Breast epithelium (tissue), 3 donors: ENCODE measurements at regions not wholly inside any gene's neighbourhood (a gene's known extent, or its start where the extent isn't known, plus 50 kb on each side); places are given as distances from the start of the nearest gene placed in this dataset.

Experiments
- CTCF ChIP-seq, 3 donors: fragments of 450-650 bp; IDR thresholded peaks; one replicate each; pipeline ENCODE4 v1.5.1; 2016 to 2017; ENCODE audit warnings: antibody characterized with exemption in 3 of 3, mild to moderate bottlenecking in 3 of 3, moderate library complexity in 3 of 3
- POLR2A ChIP-seq: fragments of 450-650 bp; IDR thresholded peaks from one replicate; pipeline ENCODE4 v1.6.1; 2016; ENCODE audit warnings: antibody characterized with exemption, mild to moderate bottlenecking, moderate library complexity

- TF ChIP-seq CTCF (IDR thresholded peaks at IDR 0.05) (no peak), POLR2A (no peak)
Measured at GRCh38 chr12:126038434-126038833, 973.2 kb downstream of the AACS start.
